ENCODE measurements at regions not wholly inside any gene's neighbourhood (a gene's known extent, or its start where the extent isn't known, plus 50 kb on each side); places are given as distances from the start of the nearest gene placed in this dataset.

DNA sequence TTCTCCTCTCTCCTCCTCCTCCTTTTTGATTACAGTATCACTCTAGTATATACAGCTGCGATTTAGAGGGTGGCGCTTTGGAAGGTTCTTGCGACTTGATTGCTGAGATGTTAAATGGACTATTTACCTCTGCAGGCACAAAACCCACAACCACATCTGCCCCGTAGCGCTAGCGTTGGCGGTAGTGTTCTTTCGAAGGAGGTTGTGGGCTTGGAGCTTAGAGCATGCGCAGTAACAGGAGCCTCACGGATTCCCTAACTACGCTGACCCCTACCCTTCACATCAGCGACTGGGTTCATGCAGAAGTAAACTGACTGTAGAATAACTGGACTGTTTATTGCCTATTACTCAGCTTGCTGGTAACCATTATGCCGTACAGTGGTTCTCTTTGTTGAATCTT is 58.0 kb downstream of the CGGBP1 start:
- no peaks in the 10 kb centered on the region for H3K27me3 ChIP-seq (ENCODE audit: control insufficient read depth in 1 of 2, insufficient read depth in 2 of 2, low read length in 2 of 2)
- H3K36me3 ChIP-seq (ENCODE audit: control insufficient read depth in 2 of 2, insufficient read depth in 2 of 2, low read length in 2 of 2), result no peaks in the 10 kb centered on the region
- H3K9me3 ChIP-seq (ENCODE audit: control insufficient read depth in 2 of 2, low read length in 2 of 2), result no peaks in the 10 kb centered on the region
- H3K9ac ChIP-seq (ENCODE audit: low read length in 2 of 2), result no peak overlapping the region
- H3K27ac ChIP-seq (ENCODE audit: low read length), result no peak overlapping the region
- no peaks in the 10 kb centered on the region for H3K4me1 ChIP-seq (ENCODE audit: control insufficient read depth, insufficient read depth, low read length)
- peak overlapping the region; percentile 65 to 67 for H3K4me3 ChIP-seq (ENCODE audit: low read length in 2 of 2)

DNA sequence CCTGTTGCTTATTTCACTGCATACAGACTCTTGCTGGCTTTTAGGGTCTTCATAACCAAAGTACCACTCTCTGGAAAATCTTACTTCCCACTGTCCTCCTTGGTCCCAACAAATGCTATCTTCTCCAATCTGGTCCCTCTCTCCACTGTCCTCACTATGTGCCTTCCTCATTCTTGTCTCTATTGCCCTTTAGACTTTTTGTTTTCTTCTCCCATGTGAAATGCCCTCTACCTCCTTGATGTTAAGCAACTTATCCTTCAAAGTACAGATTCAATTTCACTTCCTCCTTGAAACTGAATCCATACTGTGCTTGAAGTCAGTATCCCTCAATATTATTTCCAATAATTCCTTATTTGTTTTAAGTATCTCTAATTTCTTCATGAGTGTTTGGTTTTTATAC is 60.8 kb downstream of the CGGBP1 start:
- no peak overlapping the region for H3K4me3 ChIP-seq (ENCODE audit: low read length in 2 of 2)
- no peak overlapping the region for H3K9ac ChIP-seq (ENCODE audit: low read length in 2 of 2)
- H3K27me3 ChIP-seq (ENCODE audit: control insufficient read depth in 1 of 2, insufficient read depth in 2 of 2, low read length in 2 of 2), result no peaks in the 10 kb centered on the region
- H3K36me3 ChIP-seq (ENCODE audit: control insufficient read depth in 2 of 2, insufficient read depth in 2 of 2, low read length in 2 of 2), result no peaks in the 10 kb centered on the region
- H3K9me3 ChIP-seq (ENCODE audit: control insufficient read depth in 2 of 2, low read length in 2 of 2), result no peaks in the 10 kb centered on the region
- no peaks in the 10 kb centered on the region for H3K4me1 ChIP-seq (ENCODE audit: control insufficient read depth, insufficient read depth, low read length)
- no peak overlapping the region for H3K27ac ChIP-seq (ENCODE audit: low read length)

DNA sequence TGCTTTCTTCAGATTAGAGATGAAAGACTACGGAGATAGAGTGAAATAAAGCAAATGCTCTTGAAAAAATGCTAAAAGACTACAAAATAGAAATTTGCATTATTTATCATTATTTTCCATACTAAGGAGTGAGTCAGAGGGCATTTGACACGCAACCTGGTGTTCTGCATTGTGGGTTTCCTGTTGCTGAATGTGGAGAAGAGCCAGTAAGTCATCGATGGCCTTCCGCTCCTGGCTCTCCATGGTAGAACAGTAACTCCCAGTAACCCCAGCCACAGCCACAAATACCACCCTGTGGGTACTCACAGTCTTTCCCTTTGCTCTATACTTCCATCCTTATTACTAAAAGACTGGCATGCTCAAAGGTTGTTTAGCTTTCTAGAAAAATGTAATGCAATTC is 61.5 kb downstream of the CGGBP1 start:
- Histone ChIP-seq H3K36me3 (ENCODE audit: control insufficient read depth in 2 of 2, insufficient read depth in 2 of 2, low read length in 2 of 2) (no peaks in the 10 kb centered on the region), H3K27ac (ENCODE audit: low read length) (no peak overlapping the region), H3K27me3 (ENCODE audit: control insufficient read depth in 1 of 2, insufficient read depth in 2 of 2, low read length in 2 of 2) (no peaks in the 10 kb centered on the region), H3K9me3 (ENCODE audit: control insufficient read depth in 2 of 2, low read length in 2 of 2) (no peaks in the 10 kb centered on the region), H3K4me3 (ENCODE audit: low read length in 2 of 2) (no peak overlapping the region), H3K9ac (ENCODE audit: low read length in 2 of 2) (no peak overlapping the region), H3K4me1 (ENCODE audit: control insufficient read depth, insufficient read depth, low read length) (no peaks in the 10 kb centered on the region)

DNA sequence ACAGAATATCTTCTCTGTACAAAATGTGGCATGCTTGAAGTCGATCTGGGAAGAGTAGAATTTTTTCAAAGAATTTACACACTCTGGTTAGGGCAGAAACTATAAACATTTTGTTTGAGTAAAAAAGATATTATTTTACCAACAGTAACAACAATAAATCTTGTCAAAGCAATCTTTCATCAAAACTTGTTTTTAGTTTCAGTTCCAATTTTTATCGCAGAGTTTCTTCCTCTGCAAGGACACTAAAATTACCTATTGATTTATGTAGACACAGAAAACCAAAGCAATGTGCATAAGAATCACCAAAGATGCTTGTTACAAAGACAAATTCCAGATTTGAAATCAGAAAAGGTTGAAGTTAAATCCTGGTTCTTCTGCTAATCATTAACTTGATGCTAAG is 61.9 kb downstream of the CGGBP1 start:
- H3K27me3 ChIP-seq (ENCODE audit: control insufficient read depth in 1 of 2, insufficient read depth in 2 of 2, low read length in 2 of 2), result no peaks in the 10 kb centered on the region
- H3K4me3 ChIP-seq (ENCODE audit: low read length in 2 of 2), result no peak overlapping the region
- no peak overlapping the region for H3K9ac ChIP-seq (ENCODE audit: low read length in 2 of 2)
- no peaks in the 10 kb centered on the region for H3K9me3 ChIP-seq (ENCODE audit: control insufficient read depth in 2 of 2, low read length in 2 of 2)
- H3K4me1 ChIP-seq (ENCODE audit: control insufficient read depth, insufficient read depth, low read length), result no peaks in the 10 kb centered on the region
- no peaks in the 10 kb centered on the region for H3K36me3 ChIP-seq (ENCODE audit: control insufficient read depth in 2 of 2, insufficient read depth in 2 of 2, low read length in 2 of 2)
- H3K27ac ChIP-seq (ENCODE audit: low read length), result no peak overlapping the region

DNA sequence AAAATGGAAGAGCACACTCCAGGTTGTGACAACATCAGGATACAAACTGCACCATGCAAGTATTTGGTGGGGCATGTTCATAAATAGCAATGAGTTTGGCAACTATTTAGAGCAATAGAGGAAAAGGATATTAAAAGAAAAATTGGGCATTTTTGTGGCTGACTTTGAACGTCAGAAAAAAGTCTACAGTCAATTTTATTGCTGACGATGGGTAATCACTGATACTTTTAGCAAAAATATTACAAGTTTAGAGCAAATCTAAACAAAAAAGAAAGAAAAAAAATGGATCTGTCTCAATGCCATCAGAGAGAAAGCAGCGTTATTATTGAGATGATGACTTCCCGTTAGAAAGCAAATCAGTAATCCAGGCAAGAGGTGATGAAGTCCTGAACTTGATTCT is 65.2 kb downstream of the CGGBP1 start:
- Histone ChIP-seq H3K27me3 (ENCODE audit: control insufficient read depth in 1 of 2, insufficient read depth in 2 of 2, low read length in 2 of 2) (no peaks in the 10 kb centered on the region), H3K9me3 (ENCODE audit: control insufficient read depth in 2 of 2, low read length in 2 of 2) (no peaks in the 10 kb centered on the region), H3K27ac (ENCODE audit: low read length) (no peak overlapping the region), H3K9ac (ENCODE audit: low read length in 2 of 2) (no peak overlapping the region), H3K4me1 (ENCODE audit: control insufficient read depth, insufficient read depth, low read length) (no peaks in the 10 kb centered on the region), H3K4me3 (ENCODE audit: low read length in 2 of 2) (no peak overlapping the region), H3K36me3 (ENCODE audit: control insufficient read depth in 2 of 2, insufficient read depth in 2 of 2, low read length in 2 of 2) (no peaks in the 10 kb centered on the region)

DNA sequence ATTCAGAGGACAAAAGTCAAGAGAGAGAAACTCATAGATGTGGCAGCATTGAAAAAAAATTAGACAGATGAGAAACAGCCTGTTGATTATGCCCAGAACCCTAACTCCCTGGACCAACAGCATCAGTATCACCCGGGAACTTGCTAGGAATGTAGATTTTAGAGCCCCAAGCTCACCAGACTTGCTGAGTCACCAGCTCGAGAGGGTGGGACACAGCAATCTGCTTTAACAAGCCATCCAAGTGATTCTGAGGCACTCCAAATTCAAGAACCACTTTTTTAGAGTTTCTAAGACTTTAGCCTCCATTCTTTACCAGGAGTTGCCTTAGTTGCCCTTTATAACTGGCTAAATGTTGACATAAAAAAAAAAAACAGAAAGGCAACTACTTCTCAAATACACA is 70.9 kb downstream of the CGGBP1 start:
- H3K36me3 ChIP-seq (ENCODE audit: control insufficient read depth in 2 of 2, insufficient read depth in 2 of 2, low read length in 2 of 2), result no peaks in the 10 kb centered on the region
- H3K9me3 ChIP-seq (ENCODE audit: control insufficient read depth in 2 of 2, low read length in 2 of 2), result no peaks in the 10 kb centered on the region
- no peaks in the 10 kb centered on the region for H3K27me3 ChIP-seq (ENCODE audit: control insufficient read depth in 1 of 2, insufficient read depth in 2 of 2, low read length in 2 of 2)
- H3K4me3 ChIP-seq (ENCODE audit: low read length in 2 of 2), result no peak overlapping the region
- H3K4me1 ChIP-seq (ENCODE audit: control insufficient read depth, insufficient read depth, low read length), result no peaks in the 10 kb centered on the region
- no peak overlapping the region for H3K9ac ChIP-seq (ENCODE audit: low read length in 2 of 2)
- H3K27ac ChIP-seq (ENCODE audit: low read length), result no peak overlapping the region

DNA sequence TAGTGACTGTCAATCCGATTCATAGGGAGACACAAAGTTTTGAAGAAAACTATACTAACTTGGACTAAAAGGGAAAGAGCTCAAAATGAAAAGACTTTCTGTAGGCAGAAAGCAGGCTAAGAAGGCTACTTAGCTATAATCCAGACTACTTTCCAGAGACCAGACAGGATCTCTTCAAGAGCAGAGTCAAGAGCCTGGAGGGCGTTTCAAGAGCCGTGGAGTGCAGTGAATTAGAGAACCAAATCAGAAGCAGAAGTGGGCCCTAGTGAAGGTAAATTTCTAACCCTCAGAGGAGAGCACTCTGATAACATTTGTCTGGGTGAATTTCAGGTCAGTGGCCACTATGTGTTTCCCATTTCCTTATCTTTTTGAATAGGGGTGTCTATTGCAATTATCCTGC is 76.4 kb downstream of the CGGBP1 start:
- Histone ChIP-seq H3K9ac (ENCODE audit: low read length in 2 of 2) (no peak overlapping the region), H3K4me3 (ENCODE audit: low read length in 2 of 2) (no peak overlapping the region), H3K36me3 (ENCODE audit: control insufficient read depth in 2 of 2, insufficient read depth in 2 of 2, low read length in 2 of 2) (no peaks in the 10 kb centered on the region), H3K27me3 (ENCODE audit: control insufficient read depth in 1 of 2, insufficient read depth in 2 of 2, low read length in 2 of 2) (no peaks in the 10 kb centered on the region), H3K9me3 (ENCODE audit: control insufficient read depth in 2 of 2, low read length in 2 of 2) (peaks cover 0 to 7% of the 10 kb centered on the region in 2 donors), H3K4me1 (ENCODE audit: control insufficient read depth, insufficient read depth, low read length) (no peaks in the 10 kb centered on the region), H3K27ac (ENCODE audit: low read length) (no peak overlapping the region)

DNA sequence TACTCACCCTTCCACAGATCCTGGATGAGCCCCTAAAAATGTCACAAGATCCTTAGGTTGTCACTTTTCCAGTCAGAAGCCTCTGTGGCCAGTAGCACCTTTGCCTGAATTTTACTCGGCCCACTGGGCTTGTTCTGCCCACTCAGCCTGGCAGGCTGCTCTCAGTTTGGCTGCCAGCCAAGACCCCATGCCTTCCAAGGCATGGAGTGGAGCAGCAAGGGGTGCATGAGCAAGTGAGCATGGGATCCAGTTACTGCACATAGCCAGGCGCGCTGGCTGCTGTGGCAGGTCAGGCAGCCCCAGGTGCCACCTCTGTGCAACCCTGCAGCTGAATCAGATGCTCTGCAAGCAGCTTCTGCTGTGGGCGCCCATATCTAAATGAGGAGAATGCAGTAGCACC is 79.3 kb downstream of the CGGBP1 start:
- H3K27ac ChIP-seq (ENCODE audit: low read length), result no peak overlapping the region

DNA sequence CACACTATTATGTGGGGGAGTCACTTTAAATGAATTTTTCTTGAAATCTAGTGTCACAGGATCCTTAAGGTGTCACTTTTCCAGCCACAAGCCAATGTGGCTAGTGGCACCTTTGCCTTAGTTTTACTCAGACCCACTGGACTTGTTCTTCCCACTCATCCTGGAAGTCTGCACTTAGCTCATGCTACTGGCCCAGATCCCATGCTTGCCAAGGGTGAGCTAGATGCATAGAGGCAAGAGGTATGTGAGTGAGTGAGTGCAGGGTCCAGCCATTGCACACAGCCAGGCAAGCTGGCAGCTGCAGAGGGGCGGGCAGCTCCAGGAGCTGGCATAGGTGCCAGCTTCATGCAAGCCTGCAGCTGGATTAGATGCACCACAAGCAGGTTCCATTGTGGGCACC is 81.0 kb downstream of the CGGBP1 start:
- Histone ChIP-seq H3K4me1 (ENCODE audit: control insufficient read depth, insufficient read depth, low read length) (no peaks in the 10 kb centered on the region), H3K36me3 (ENCODE audit: control insufficient read depth in 2 of 2, insufficient read depth in 2 of 2, low read length in 2 of 2) (no peaks in the 10 kb centered on the region), H3K9me3 (ENCODE audit: control insufficient read depth in 2 of 2, low read length in 2 of 2) (peaks cover 0 to 7% of the 10 kb centered on the region in 2 donors), H3K27me3 (ENCODE audit: control insufficient read depth in 1 of 2, insufficient read depth in 2 of 2, low read length in 2 of 2) (no peaks in the 10 kb centered on the region), H3K4me3 (ENCODE audit: low read length in 2 of 2) (no peak overlapping the region), H3K27ac (ENCODE audit: low read length) (no peak overlapping the region), H3K9ac (ENCODE audit: low read length in 2 of 2) (no peak overlapping the region)

More for the DNA sequence above, 79.3 kb downstream of the CGGBP1 start:
- Histone ChIP-seq H3K4me3 (ENCODE audit: low read length in 2 of 2) (no peak overlapping the region), H3K9me3 (ENCODE audit: control insufficient read depth in 2 of 2, low read length in 2 of 2) (peaks cover 0 to 7% of the 10 kb centered on the region in 2 donors), H3K4me1 (ENCODE audit: control insufficient read depth, insufficient read depth, low read length) (no peaks in the 10 kb centered on the region), H3K9ac (ENCODE audit: low read length in 2 of 2) (no peak overlapping the region), H3K36me3 (ENCODE audit: control insufficient read depth in 2 of 2, insufficient read depth in 2 of 2, low read length in 2 of 2) (no peaks in the 10 kb centered on the region), H3K27me3 (ENCODE audit: control insufficient read depth in 1 of 2, insufficient read depth in 2 of 2, low read length in 2 of 2) (no peaks in the 10 kb centered on the region)

DNA sequence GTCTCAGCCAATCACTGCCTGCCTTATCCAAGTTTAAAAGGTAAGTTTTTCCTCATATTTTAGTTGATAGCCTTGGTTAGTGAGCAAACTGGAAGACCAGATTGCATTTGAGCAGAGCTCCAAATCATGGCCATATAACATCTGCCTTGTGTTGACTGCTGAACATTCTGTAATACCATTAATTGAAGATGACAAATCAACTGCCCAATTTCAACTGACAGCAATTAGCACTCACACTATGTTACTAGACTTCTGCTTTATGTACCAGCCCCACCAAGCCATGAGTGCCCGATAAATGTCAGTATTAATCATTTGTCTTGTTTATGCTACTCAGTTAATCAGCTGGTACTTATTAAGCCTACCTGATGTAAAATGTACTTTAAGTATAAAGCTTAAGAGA is 83.1 kb downstream of the CGGBP1 start:
- Histone ChIP-seq H3K27ac (ENCODE audit: low read length) (no peak overlapping the region), H3K9ac (ENCODE audit: low read length in 2 of 2) (no peak overlapping the region), H3K4me3 (ENCODE audit: low read length in 2 of 2) (no peak overlapping the region), H3K4me1 (ENCODE audit: control insufficient read depth, insufficient read depth, low read length) (no peaks in the 10 kb centered on the region), H3K27me3 (ENCODE audit: control insufficient read depth in 1 of 2, insufficient read depth in 2 of 2, low read length in 2 of 2) (no peaks in the 10 kb centered on the region), H3K36me3 (ENCODE audit: control insufficient read depth in 2 of 2, insufficient read depth in 2 of 2, low read length in 2 of 2) (no peaks in the 10 kb centered on the region), H3K9me3 (ENCODE audit: control insufficient read depth in 2 of 2, low read length in 2 of 2) (peaks cover 0 to 7% of the 10 kb centered on the region in 2 donors)

DNA sequence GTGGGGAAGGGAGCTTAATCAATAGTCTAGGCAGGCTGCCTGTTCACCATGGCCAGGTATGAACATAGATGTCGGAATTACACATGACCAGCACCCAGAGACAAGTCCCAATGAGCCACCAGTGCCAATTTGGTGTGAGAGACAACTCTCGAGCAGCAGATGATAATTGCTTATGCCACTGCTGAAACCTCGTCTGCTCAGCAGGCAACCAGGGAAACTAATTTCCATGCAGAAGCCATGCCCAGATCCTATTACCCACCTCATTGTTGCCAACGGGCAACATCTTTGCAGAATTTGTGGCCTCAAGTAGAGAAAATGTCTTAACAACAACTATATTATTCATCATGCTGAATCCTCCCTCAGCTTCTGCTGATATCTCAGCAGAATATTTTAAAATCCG is 84.9 kb downstream of the CGGBP1 start:
- H3K27me3 ChIP-seq (ENCODE audit: control insufficient read depth in 1 of 2, insufficient read depth in 2 of 2, low read length in 2 of 2), result no peaks in the 10 kb centered on the region
- H3K4me1 ChIP-seq (ENCODE audit: control insufficient read depth, insufficient read depth, low read length), result no peaks in the 10 kb centered on the region
- no peaks in the 10 kb centered on the region for H3K36me3 ChIP-seq (ENCODE audit: control insufficient read depth in 2 of 2, insufficient read depth in 2 of 2, low read length in 2 of 2)
- H3K4me3 ChIP-seq (ENCODE audit: low read length in 2 of 2), result no peak overlapping the region
- no peak overlapping the region for H3K27ac ChIP-seq (ENCODE audit: low read length)
- no peaks in the 10 kb centered on the region for H3K9me3 ChIP-seq (ENCODE audit: control insufficient read depth in 2 of 2, low read length in 2 of 2)
- no peak overlapping the region for H3K9ac ChIP-seq (ENCODE audit: low read length in 2 of 2)

DNA sequence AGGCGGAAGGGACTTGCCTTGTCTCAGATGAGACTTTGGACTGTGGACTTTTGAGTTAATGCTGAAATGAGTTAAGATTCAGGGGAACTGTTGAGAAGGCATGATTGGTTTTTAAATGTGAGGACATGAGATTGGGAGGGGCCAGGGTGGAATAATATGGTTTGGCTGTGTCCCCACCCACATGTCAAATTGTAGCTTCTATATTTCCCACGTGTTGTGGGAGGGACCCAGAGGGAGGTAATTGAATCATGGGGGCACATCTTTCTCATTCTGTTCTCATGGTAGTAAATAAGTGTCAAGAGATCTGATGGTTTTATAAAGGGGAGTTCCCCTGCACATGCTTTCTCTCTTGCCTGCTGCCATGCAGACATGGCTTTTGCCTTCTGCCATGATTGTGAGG is 89.2 kb downstream of the CGGBP1 start:
- Histone ChIP-seq H3K4me3 (ENCODE audit: low read length in 2 of 2) (no peak overlapping the region), H3K27ac (ENCODE audit: low read length) (no peak overlapping the region), H3K36me3 (ENCODE audit: control insufficient read depth in 2 of 2, insufficient read depth in 2 of 2, low read length in 2 of 2) (no peaks in the 10 kb centered on the region), H3K9ac (ENCODE audit: low read length in 2 of 2) (no peak overlapping the region), H3K4me1 (ENCODE audit: control insufficient read depth, insufficient read depth, low read length) (no peaks in the 10 kb centered on the region), H3K9me3 (ENCODE audit: control insufficient read depth in 2 of 2, low read length in 2 of 2) (no peaks in the 10 kb centered on the region), H3K27me3 (ENCODE audit: control insufficient read depth in 1 of 2, insufficient read depth in 2 of 2, low read length in 2 of 2) (no peaks in the 10 kb centered on the region)

Measured in stomach smooth muscle (tissue), 2 donors.